ENCODE measurements at regions not wholly inside any gene's neighbourhood (a gene's known extent, or its start where the extent isn't known, plus 50 kb on each side); places are given as distances from the start of the nearest gene placed in this dataset.
"Not testable (repeated sequence)": the region's sequence is repeated elsewhere in the genome, so short reads cannot be mapped to it uniquely, and the experiment has no call there.

GRCh38 chr6:121853686-121854085 is 418.2 kb downstream of the GJA1 start:
- DNase-seq = no peak
- intact Hi-C loops (cut with DNase I) = no loop called here

- DNase-seq = no peak
- intact Hi-C loops (cut with DNase I) = no loop called here
Observed at GRCh38 chr6:121855521-121855920, 420.1 kb downstream of the GJA1 start.

- intact Hi-C loops (cut with DNase I) = no loop called here
- DNase-seq = no peak
Observed at GRCh38 chr6:121856296-121856695, 420.9 kb downstream of the GJA1 start.

GRCh38 chr6:121857551-121857950 is 422.1 kb downstream of the GJA1 start:
- intact Hi-C loops (cut with DNase I) = no loop called here
- no peak for DNase-seq

GRCh38 chr6:121858310-121858709 is 422.9 kb downstream of the GJA1 start:
- intact Hi-C loops (cut with DNase I) = no loop called here
- no peak for DNase-seq

GRCh38 chr6:121858986-121859385 is 423.5 kb downstream of the GJA1 start:
- no peak for DNase-seq
- intact Hi-C loops (cut with DNase I) = no loop called here

- intact Hi-C loops (cut with DNase I) = no loop called here
- DNase-seq = no peak
Observed at GRCh38 chr6:121865811-121866210, 430.4 kb downstream of the GJA1 start.

- intact Hi-C loops (cut with DNase I) = no loop called here
- DNase-seq = no peak
Observed at GRCh38 chr6:121867095-121867494, 431.6 kb downstream of the GJA1 start.

- intact Hi-C loops (cut with DNase I) = no loop called here
- DNase-seq = no peak
Observed at GRCh38 chr6:121868206-121868605, 432.8 kb downstream of the GJA1 start.

GRCh38 chr6:121873595-121873994 is 438.1 kb downstream of the GJA1 start:
- intact Hi-C loops (cut with DNase I) = no loop called here
- DNase-seq = no peak

- DNase-seq = no peak
- intact Hi-C loops (cut with DNase I) = no loop called here
Observed at GRCh38 chr6:121876721-121877120, 441.3 kb downstream of the GJA1 start.

- DNase-seq = no peak
- intact Hi-C loops (cut with DNase I) = no loop called here
Observed at GRCh38 chr6:121879149-121879548, 443.7 kb downstream of the GJA1 start.

- DNase-seq = no peak
- intact Hi-C loops (cut with DNase I) = no loop called here
Observed at GRCh38 chr6:121880831-121881230, 445.4 kb downstream of the GJA1 start.

- no peak for DNase-seq
- intact Hi-C loops (cut with DNase I) = no loop called here
Observed at GRCh38 chr6:121881974-121882667, 446.7 kb downstream of the GJA1 start.

- DNase-seq = no peak
Observed at GRCh38 chr6:121884091-121884490, 448.6 kb downstream of the GJA1 start.

GRCh38 chr6:121884620-121885019 is 449.2 kb downstream of the GJA1 start:
- DNase-seq = no peak
- intact Hi-C loops (cut with DNase I) = no loop called here

More at GRCh38 chr6:121884091-121884490, 448.6 kb downstream of the GJA1 start:
- intact Hi-C loops (cut with DNase I) = no loop called here

GRCh38 chr6:121885399-121886152 is 450.1 kb downstream of the GJA1 start:
- DNase-seq = no peak
- intact Hi-C loops (cut with DNase I) = no loop called here

- intact Hi-C loops (cut with DNase I) = no loop called here
- no peak for DNase-seq
Observed at GRCh38 chr6:121886223-121886830, 450.9 kb downstream of the GJA1 start.

- intact Hi-C loops (cut with DNase I) = no loop called here
- DNase-seq = no peak
Observed at GRCh38 chr6:121887724-121888123, 452.3 kb downstream of the GJA1 start.

- intact Hi-C loops (cut with DNase I) = no loop called here
- no peak for DNase-seq
Observed at GRCh38 chr6:121890307-121890910, 455.0 kb downstream of the GJA1 start.

- DNase-seq; intact Hi-C loops (cut with DNase I): not testable (repeated sequence)
Observed at GRCh38 chr6:121895731-121896130, 460.3 kb downstream of the GJA1 start.

Data from posterior cingulate gyrus (tissue), 11 donors.